NOMO-1 (cell line): ENCODE measurements at regions not wholly inside any gene's neighbourhood (a gene's known extent, or its start where the extent isn't known, plus 50 kb on each side); places are given as distances from the start of the nearest gene placed in this dataset.

Experiments used
- DNase-seq, 2 experiments: peaks; one replicate each; lab custom pipeline; 2025; ENCODE audit not compliant: unreplicated experiment in 2 of 2; lab: John Stamatoyannopoulos, UW

- no peak for DNase-seq
Measured at GRCh38 chr3:83092521-83093221, 1331.2 kb upstream of the GBE1 start.

- no peak for DNase-seq
Measured at GRCh38 chr3:83076041-83076440, 1314.6 kb upstream of the GBE1 start.

- no peak for DNase-seq
Measured at GRCh38 chr3:83074485-83074884, 1313.0 kb upstream of the GBE1 start.

- DNase-seq: no peak
Measured at GRCh38 chr3:83065851-83066460, 1304.5 kb upstream of the GBE1 start.

GRCh38 chr3:83063446-83063845, 1302.0 kb upstream of the GBE1 start:
- DNase-seq: no peak

- DNase-seq: no peak
Measured at GRCh38 chr3:83048556-83048955, 1287.1 kb upstream of the GBE1 start.

GRCh38 chr3:83039422-83039821, 1278.0 kb upstream of the GBE1 start:
- no peak for DNase-seq

- DNase-seq: no peak
Measured at GRCh38 chr3:83035704-83036010, 1274.2 kb upstream of the GBE1 start.

- no peak for DNase-seq
Measured at GRCh38 chr3:83034806-83035703, 1273.6 kb upstream of the GBE1 start.

- no peak for DNase-seq
Measured at GRCh38 chr3:83033133-83033532, 1271.7 kb upstream of the GBE1 start.

GRCh38 chr3:83023086-83023485, 1261.6 kb upstream of the GBE1 start:
- no peak for DNase-seq

GRCh38 chr3:83011481-83011880, 1250.0 kb upstream of the GBE1 start:
- no peak for DNase-seq

GRCh38 chr3:83003917-83004316, 1242.5 kb upstream of the GBE1 start:
- no peak for DNase-seq

GRCh38 chr3:83002869-83003445, 1241.5 kb upstream of the GBE1 start:
- DNase-seq: no peak

GRCh38 chr3:82999777-83000176, 1238.3 kb upstream of the GBE1 start:
- no peak for DNase-seq

- DNase-seq: no peak
Measured at GRCh38 chr3:82978368-82978767, 1216.9 kb upstream of the GBE1 start.

GRCh38 chr3:82977871-82978270, 1216.4 kb upstream of the GBE1 start:
- DNase-seq: no peak

GRCh38 chr3:82973791-82974190, 1212.3 kb upstream of the GBE1 start:
- DNase-seq: no peak

- DNase-seq: no peak
Measured at GRCh38 chr3:82960379-82960778, 1198.9 kb upstream of the GBE1 start.

- no peak for DNase-seq
Measured at GRCh38 chr3:82957696-82958095, 1196.3 kb upstream of the GBE1 start.

- no peak for DNase-seq
Measured at GRCh38 chr3:82957079-82957478, 1195.6 kb upstream of the GBE1 start.
